HG03095 (cell line): ENCODE measurements at regions not wholly inside any gene's neighbourhood (a gene's known extent, or its start where the extent isn't known, plus 50 kb on each side); places are given as distances from the start of the nearest gene placed in this dataset.
"Not testable (repeated sequence)": the region's sequence is repeated elsewhere in the genome, so short reads cannot be mapped to it uniquely, and the experiment has no call there.

Experiments
- ATAC-seq: cut with Tn5 transposase; IDR thresholded peaks from one replicate; pipeline ENCODE4 v1.9.1; 2021; ENCODE audit warnings: moderate library complexity; ENCODE audit not compliant: unreplicated experiment

- ATAC-seq: no peak
Observed at GRCh38 chr14:23895053-23895419, 58.5 kb upstream of the DHRS4 start.

GRCh38 chr14:23895480-23895879, 58.1 kb upstream of the DHRS4 start:
- ATAC-seq: no peak

- ATAC-seq: no peak
Observed at GRCh38 chr14:23896609-23897153, 56.9 kb upstream of the DHRS4 start.

GRCh38 chr14:23897291-23897690, 56.3 kb upstream of the DHRS4 start:
- ATAC-seq: not testable (repeated sequence)

GRCh38 chr14:23898359-23898758, 55.2 kb upstream of the DHRS4 start:
- ATAC-seq: not testable (repeated sequence)

GRCh38 chr14:23899788-23900187, 53.8 kb upstream of the DHRS4 start:
- ATAC-seq: no peak

GRCh38 chr14:23903442-23903841, 50.1 kb upstream of the DHRS4 start:
- ATAC-seq: no peak
